CD4-positive, alpha-beta T cell treated with Interleukin-1 beta for 1 hour (primary cell): ENCODE measurements at regions not wholly inside any gene's neighbourhood (a gene's known extent, or its start where the extent isn't known, plus 50 kb on each side); places are given as distances from the start of the nearest gene placed in this dataset.
"Not testable (repeated sequence)": the region's sequence is repeated elsewhere in the genome, so short reads cannot be mapped to it uniquely, and the experiment has no call there.

ENCODE experiments used
- DNase-seq, 2 donors: peaks; one replicate each; pipeline ENCODE4 v3.0.0-alpha.2; 2020 to 2022

GRCh38 chr18:66994790-66995189, 390.9 kb upstream of the CDH19 start:
- DNase-seq = no peak

- DNase-seq = no peak
Observed at GRCh38 chr18:66993492-66993891, 389.6 kb upstream of the CDH19 start.

- no peak for DNase-seq
Observed at GRCh38 chr18:66990909-66991308, 387.0 kb upstream of the CDH19 start.

GRCh38 chr18:66979009-66979408, 375.1 kb upstream of the CDH19 start:
- no peak for DNase-seq

- DNase-seq = no peak
Observed at GRCh38 chr18:66972681-66973080, 368.8 kb upstream of the CDH19 start.

GRCh38 chr18:66971960-66972359, 368.1 kb upstream of the CDH19 start:
- DNase-seq = no peak

GRCh38 chr18:66966171-66966570, 362.3 kb upstream of the CDH19 start:
- no peak for DNase-seq

GRCh38 chr18:66958309-66958708, 354.4 kb upstream of the CDH19 start:
- DNase-seq = no peak

GRCh38 chr18:66951750-66952149, 347.9 kb upstream of the CDH19 start:
- DNase-seq = no peak

GRCh38 chr18:66949419-66949818, 345.5 kb upstream of the CDH19 start:
- no peak for DNase-seq

- no peak for DNase-seq
Observed at GRCh38 chr18:66937546-66937945, 333.7 kb upstream of the CDH19 start.

- DNase-seq = no peak
Observed at GRCh38 chr18:66931010-66931409, 327.1 kb upstream of the CDH19 start.

- DNase-seq = no peak
Observed at GRCh38 chr18:66916834-66917233, 312.9 kb upstream of the CDH19 start.

GRCh38 chr18:66900837-66901236, 296.9 kb upstream of the CDH19 start:
- DNase-seq = no peak

- no peak for DNase-seq
Observed at GRCh38 chr18:66895631-66896030, 291.7 kb upstream of the CDH19 start.

GRCh38 chr18:66894851-66895250, 291.0 kb upstream of the CDH19 start:
- DNase-seq = no peak

- not testable (repeated sequence) for DNase-seq
Observed at GRCh38 chr18:66892388-66892787, 288.5 kb upstream of the CDH19 start.

GRCh38 chr18:66874812-66875474, 271.1 kb upstream of the CDH19 start:
- DNase-seq = no peak

GRCh38 chr18:66874375-66874774, 270.5 kb upstream of the CDH19 start:
- DNase-seq = no peak

- DNase-seq = no peak
Observed at GRCh38 chr18:66873899-66874298, 270.0 kb upstream of the CDH19 start.

- no peak for DNase-seq
Observed at GRCh38 chr18:66872277-66872676, 268.4 kb upstream of the CDH19 start.

GRCh38 chr18:66867653-66868052, 263.8 kb upstream of the CDH19 start:
- DNase-seq = no peak

GRCh38 chr18:66866427-66866940, 262.6 kb upstream of the CDH19 start:
- DNase-seq = not testable (repeated sequence)

- no peak for DNase-seq
Observed at GRCh38 chr18:66838340-66838987, 234.6 kb upstream of the CDH19 start.

GRCh38 chr18:66833646-66834045, 229.8 kb upstream of the CDH19 start:
- no peak for DNase-seq
